ENCODE measurements at regions not wholly inside any gene's neighbourhood (a gene's known extent, or its start where the extent isn't known, plus 50 kb on each side); places are given as distances from the start of the nearest gene placed in this dataset.

DNA sequence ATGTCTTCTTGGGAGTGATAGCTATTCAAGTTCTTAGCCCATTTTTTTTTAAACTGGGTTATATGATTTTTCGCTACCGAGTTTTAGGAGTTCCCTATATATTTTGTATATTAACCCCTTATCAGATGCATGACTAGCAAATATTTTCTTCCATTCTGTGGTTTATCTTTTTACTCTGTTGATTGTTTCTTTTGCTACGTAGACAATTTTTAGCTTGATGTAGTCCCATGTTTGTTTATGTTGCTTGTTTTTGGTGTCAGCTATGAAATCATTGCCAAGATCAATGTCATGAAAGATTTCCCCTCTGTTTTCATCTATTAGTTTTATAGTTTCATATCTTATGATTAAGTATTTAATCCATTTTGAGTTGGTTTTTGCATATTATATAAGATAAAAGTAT is 480.5 kb downstream of the CDH11 start:
- Histone ChIP-seq H3K27ac (no peak overlapping the region), H3K4me1 (no peaks in the 10 kb centered on the region), H3K36me3 (no peaks in the 10 kb centered on the region), H3K4me3 (no peak overlapping the region), H3K9me3 (no peaks in the 10 kb centered on the region), H3K27me3 (no peaks in the 10 kb centered on the region)
- no peak for TF ChIP-seq POLR2AphosphoS5 (IDR thresholded peaks at IDR 0.05)
- TF ChIP-seq, protein P1, sequence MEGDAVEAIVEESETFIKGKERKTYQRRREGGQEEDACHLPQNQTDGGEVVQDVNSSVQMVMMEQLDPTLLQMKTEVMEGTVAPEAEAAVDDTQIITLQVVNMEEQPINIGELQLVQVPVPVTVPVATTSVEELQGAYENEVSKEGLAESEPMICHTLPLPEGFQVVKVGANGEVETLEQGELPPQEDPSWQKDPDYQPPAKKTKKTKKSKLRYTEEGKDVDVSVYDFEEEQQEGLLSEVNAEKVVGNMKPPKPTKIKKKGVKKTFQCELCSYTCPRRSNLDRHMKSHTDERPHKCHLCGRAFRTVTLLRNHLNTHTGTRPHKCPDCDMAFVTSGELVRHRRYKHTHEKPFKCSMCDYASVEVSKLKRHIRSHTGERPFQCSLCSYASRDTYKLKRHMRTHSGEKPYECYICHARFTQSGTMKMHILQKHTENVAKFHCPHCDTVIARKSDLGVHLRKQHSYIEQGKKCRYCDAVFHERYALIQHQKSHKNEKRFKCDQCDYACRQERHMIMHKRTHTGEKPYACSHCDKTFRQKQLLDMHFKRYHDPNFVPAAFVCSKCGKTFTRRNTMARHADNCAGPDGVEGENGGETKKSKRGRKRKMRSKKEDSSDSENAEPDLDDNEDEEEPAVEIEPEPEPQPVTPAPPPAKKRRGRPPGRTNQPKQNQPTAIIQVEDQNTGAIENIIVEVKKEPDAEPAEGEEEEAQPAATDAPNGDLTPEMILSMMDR (IDR thresholded peaks at IDR 0.05), result no peak
- no peak for TF ChIP-seq POLR2A (IDR thresholded peaks at IDR 0.05)
- TF ChIP-seq EP300 (IDR thresholded peaks at IDR 0.05), result no peak
- no peak for DNase-seq
- intact Hi-C loops (cut with DNase I), result no loop called here
- 89 to 91% methylated on average over 3 of the region's 3 CpGs for WGBS, 2 donors

DNA sequence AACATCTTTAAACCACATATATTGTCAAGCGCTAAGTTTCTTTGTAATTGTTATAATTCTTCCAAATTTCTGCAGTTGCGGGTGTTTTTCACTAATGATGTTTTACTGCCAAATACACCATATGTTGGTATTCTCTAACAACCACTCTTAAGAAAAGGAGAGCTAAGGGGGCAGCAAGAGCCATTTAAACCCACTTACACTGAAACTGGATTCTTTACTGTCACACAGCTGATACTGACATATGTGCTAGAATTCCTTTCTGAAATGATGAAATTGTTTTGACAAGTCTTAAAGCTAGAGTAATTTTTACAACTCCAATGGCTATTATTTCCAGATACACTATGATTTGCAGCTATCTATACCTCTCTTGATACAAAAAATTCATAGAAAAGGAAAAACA is 483.1 kb downstream of the CDH11 start:
- DNase-seq, result no peak
- 90 to 96% methylated on average over 2 of the region's 2 CpGs for WGBS, 2 donors
- intact Hi-C loops (cut with DNase I), result no loop called here

DNA sequence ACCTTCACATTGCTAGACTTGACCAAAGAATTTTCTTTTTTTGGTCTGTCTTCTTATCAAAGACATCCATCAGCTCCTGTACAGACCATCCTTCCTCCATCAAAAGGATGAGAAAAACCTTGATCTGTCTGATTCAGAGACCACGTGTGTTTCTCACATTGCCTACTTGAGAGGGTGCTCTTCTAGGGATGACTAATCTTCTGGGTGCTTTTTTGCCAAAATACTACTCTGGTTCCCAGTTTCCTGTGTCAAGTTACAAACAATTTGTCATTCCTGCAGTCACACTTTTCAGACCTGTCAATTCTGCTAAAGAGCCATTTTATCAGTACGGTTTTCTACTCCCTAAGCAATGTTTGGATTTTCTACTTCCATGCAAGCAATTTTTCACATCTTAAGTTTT is 492.2 kb downstream of the CDH11 start:
- intact Hi-C loops (cut with DNase I), result no loop called here
- H3K27me3 ChIP-seq, result no peaks in the 10 kb centered on the region
- H3K4me3 ChIP-seq, result no peak overlapping the region
- H3K4me1 ChIP-seq, result no peaks in the 10 kb centered on the region
- WGBS, 2 donors, result 76 to 81% methylated on average over 2 of the region's 2 CpGs
- TF ChIP-seq POLR2A (IDR thresholded peaks at IDR 0.05), result no peak
- no peak for TF ChIP-seq EP300 (IDR thresholded peaks at IDR 0.05)
- no peak for TF ChIP-seq POLR2AphosphoS5 (IDR thresholded peaks at IDR 0.05)
- TF ChIP-seq, protein P1 (IDR thresholded peaks at IDR 0.05), result no peak
- H3K36me3 ChIP-seq, result no peaks in the 10 kb centered on the region
- no peak for DNase-seq
- H3K9me3 ChIP-seq, result peaks cover 0 to 4% (median 0%) of the 10 kb centered on the region in 4 donors
- H3K27ac ChIP-seq, result no peak overlapping the region

More for the DNA sequence above, 483.1 kb downstream of the CDH11 start:
- H3K36me3 ChIP-seq, result no peaks in the 10 kb centered on the region
- H3K9me3 ChIP-seq, result no peaks in the 10 kb centered on the region
- H3K4me1 ChIP-seq, result no peaks in the 10 kb centered on the region
- no peaks in the 10 kb centered on the region for H3K27me3 ChIP-seq
- no peak for TF ChIP-seq POLR2A (IDR thresholded peaks at IDR 0.05)
- TF ChIP-seq, protein P1 (IDR thresholded peaks at IDR 0.05), result no peak
- no peak for TF ChIP-seq EP300 (IDR thresholded peaks at IDR 0.05)
- TF ChIP-seq POLR2AphosphoS5 (IDR thresholded peaks at IDR 0.05), result no peak
- H3K4me3 ChIP-seq, result no peak overlapping the region
- H3K27ac ChIP-seq, result no peak overlapping the region

DNA sequence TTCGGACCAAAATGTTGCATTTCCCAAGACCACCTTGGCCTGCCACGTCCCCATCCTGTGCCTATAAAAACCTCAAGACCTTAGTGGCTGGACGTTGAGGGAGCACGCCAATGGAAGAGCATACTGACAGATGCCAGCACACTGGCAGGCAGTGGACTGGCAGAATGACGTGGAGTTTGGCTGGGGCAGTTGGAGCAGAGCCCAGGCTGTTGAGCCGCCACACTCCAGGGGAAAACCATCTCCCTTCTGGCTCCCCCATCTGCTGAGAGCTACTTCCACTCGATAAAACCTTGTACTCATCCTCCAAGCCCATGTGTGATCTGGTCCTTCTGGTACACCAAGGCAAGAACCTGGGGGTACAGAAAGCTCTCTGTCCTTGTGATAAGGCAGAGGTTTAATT is 494.1 kb downstream of the CDH11 start:
- TF ChIP-seq, protein P1 (IDR thresholded peaks at IDR 0.05), result no peak
- TF ChIP-seq POLR2A (IDR thresholded peaks at IDR 0.05), result no peak
- Histone ChIP-seq H3K27me3 (no peaks in the 10 kb centered on the region), H3K4me3 (no peak overlapping the region), H3K9me3 (peaks cover 0 to 4% (median 1%) of the 10 kb centered on the region in 4 donors), H3K27ac (no peak overlapping the region), H3K36me3 (no peaks in the 10 kb centered on the region), H3K4me1 (no peaks in the 10 kb centered on the region)
- WGBS, 2 donors, result 84 to 92% methylated on average over 7 of the region's 7 CpGs
- DNase-seq, result no peak
- intact Hi-C loops (cut with DNase I), result no loop called here

DNA sequence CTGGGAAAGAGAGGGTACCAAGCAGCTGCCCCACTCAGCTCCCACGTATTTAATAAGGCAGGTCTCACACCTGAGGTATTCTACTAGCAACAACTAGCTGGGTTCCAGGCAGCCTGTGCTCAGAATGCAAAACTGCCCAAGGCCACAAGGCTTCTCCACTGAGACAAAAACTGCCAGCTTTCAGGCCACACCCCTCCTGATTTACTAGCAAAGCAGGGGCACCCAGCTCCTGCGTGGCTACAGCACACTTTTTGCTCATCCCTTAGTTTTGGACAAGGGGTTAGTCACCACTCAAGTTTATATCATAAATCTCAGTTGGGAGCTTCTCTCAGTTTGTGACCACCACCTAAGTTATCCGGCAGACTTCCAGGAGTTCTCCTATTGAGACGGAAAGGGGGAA is 494.6 kb downstream of the CDH11 start:
- intact Hi-C loops (cut with DNase I), result no loop called here
- no peaks in the 10 kb centered on the region for H3K4me1 ChIP-seq
- H3K36me3 ChIP-seq, result no peaks in the 10 kb centered on the region
- H3K27me3 ChIP-seq, result no peaks in the 10 kb centered on the region
- TF ChIP-seq, protein P1 (IDR thresholded peaks at IDR 0.05), result no peak
- no peak overlapping the region for H3K27ac ChIP-seq
- H3K9me3 ChIP-seq, result peaks cover 0 to 4% (median 1%) of the 10 kb centered on the region in 4 donors
- WGBS, 2 donors, result 72 to 80% methylated on average over 4 of the region's 4 CpGs
- no peak for DNase-seq
- no peak overlapping the region for H3K4me3 ChIP-seq
